ENCODE measurements at regions not wholly inside any gene's neighbourhood (a gene's known extent, or its start where the extent isn't known, plus 50 kb on each side); places are given as distances from the start of the nearest gene placed in this dataset.

- no peak for TF ChIP-seq CTCF (IDR thresholded peaks at IDR 0.05; ENCODE audit: insufficient read depth, low read depth, low read length)
- DNase-seq (ENCODE audit: low read depth), result no peak
Observed at GRCh38 chr1:195876792-195877191, 731.4 kb downstream of the KCNT2 start.

GRCh38 chr1:195872376-195872775, 735.9 kb downstream of the KCNT2 start:
- TF ChIP-seq CTCF (IDR thresholded peaks at IDR 0.05; ENCODE audit: insufficient read depth, low read depth, low read length), result no peak
- H3K4me3 ChIP-seq (ENCODE audit: low read depth, low read length), result no peak overlapping the region
- DNase-seq (ENCODE audit: low read depth), result no peak

More at GRCh38 chr1:195876792-195877191, 731.4 kb downstream of the KCNT2 start:
- H3K4me3 ChIP-seq (ENCODE audit: low read depth, low read length), result no peak overlapping the region

GRCh38 chr1:195867638-195868037, 740.6 kb downstream of the KCNT2 start:
- no peak for TF ChIP-seq CTCF (IDR thresholded peaks at IDR 0.05; ENCODE audit: insufficient read depth, low read depth, low read length)
- no peak for DNase-seq (ENCODE audit: low read depth)
- H3K4me3 ChIP-seq (ENCODE audit: low read depth, low read length), result no peak overlapping the region

- DNase-seq (ENCODE audit: low read depth), result no peak
- no peak overlapping the region for H3K4me3 ChIP-seq (ENCODE audit: low read depth, low read length)
- TF ChIP-seq CTCF (IDR thresholded peaks at IDR 0.05; ENCODE audit: insufficient read depth, low read depth, low read length), result no peak
Observed at GRCh38 chr1:195866781-195867222, 741.4 kb downstream of the KCNT2 start.

- DNase-seq (ENCODE audit: low read depth), result no peak
- no peak overlapping the region for H3K4me3 ChIP-seq (ENCODE audit: low read depth, low read length)
- no peak for TF ChIP-seq CTCF (IDR thresholded peaks at IDR 0.05; ENCODE audit: insufficient read depth, low read depth, low read length)
Observed at GRCh38 chr1:195866091-195866780, 742.0 kb downstream of the KCNT2 start.

GRCh38 chr1:195851804-195852203, 756.4 kb downstream of the KCNT2 start:
- H3K4me3 ChIP-seq (ENCODE audit: low read depth, low read length), result no peak overlapping the region
- TF ChIP-seq CTCF (IDR thresholded peaks at IDR 0.05; ENCODE audit: insufficient read depth, low read depth, low read length), result no peak
- no peak for DNase-seq (ENCODE audit: low read depth)

Measured in fibroblast of villous mesenchyme (primary cell).